Activated T-cell treated with anti-CD3 and anti-CD28 coated beads, Interleukin-2, amount 50 U/mL, for 48 hours (primary cell): ENCODE measurements at regions not wholly inside any gene's neighbourhood (a gene's known extent, or its start where the extent isn't known, plus 50 kb on each side); places are given as distances from the start of the nearest gene placed in this dataset.
"Not testable (repeated sequence)": the region's sequence is repeated elsewhere in the genome, so short reads cannot be mapped to it uniquely, and the experiment has no call there.

Experiments
- DNase-seq, 2 experiments: peaks; one replicate each; pipeline ENCODE4 v3.0.0-alpha.2; 2020

GRCh38 chr15:91625506-91625905 is 228.0 kb upstream of the SLCO3A1 start:
- no peak for DNase-seq

DNA sequence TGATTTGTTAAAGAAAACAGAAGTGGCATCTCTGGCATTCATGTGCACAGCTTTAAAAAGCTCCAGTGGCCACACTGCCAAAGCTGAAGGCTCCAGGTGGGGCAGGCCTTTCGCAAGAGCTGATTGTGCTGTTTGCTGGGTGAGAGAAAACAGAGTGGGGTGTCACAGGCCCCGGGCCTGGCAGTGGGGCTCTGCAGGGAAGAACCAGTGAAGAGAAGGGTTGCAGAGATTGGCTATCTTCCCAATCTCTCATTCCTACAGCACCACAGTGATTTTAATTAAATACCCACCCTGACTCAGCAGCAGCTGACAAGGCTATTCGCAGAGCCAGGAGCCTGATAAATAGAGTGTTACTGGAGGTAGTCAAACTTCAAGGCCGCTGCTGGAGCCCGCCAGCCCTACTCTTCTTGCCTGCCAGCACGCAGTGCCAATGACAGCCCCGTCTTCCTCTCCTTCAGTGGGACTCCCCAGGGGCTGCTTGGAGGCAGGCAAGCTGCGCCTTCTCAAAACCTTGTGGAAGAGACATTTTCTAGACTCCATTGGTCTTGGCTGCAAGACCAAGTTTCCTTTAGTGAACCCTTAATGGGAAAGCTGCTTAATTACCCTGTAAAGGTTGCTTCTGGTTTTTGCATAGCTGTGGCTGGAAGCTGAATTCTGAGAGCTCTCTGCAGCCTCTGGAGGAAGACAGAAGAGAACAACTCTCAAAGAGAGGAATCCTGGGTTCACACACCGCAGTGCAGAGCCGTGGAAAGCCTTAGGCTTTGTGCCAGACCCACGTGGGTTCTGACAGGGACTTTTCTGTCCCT is 225.8 kb upstream of the SLCO3A1 start:
- no peak for DNase-seq

GRCh38 chr15:91630090-91630489 is 223.4 kb upstream of the SLCO3A1 start:
- DNase-seq, result no peak

- no peak for DNase-seq
Measured at GRCh38 chr15:91632176-91632575, 221.3 kb upstream of the SLCO3A1 start.

GRCh38 chr15:91632981-91633380 is 220.5 kb upstream of the SLCO3A1 start:
- no peak for DNase-seq

DNA sequence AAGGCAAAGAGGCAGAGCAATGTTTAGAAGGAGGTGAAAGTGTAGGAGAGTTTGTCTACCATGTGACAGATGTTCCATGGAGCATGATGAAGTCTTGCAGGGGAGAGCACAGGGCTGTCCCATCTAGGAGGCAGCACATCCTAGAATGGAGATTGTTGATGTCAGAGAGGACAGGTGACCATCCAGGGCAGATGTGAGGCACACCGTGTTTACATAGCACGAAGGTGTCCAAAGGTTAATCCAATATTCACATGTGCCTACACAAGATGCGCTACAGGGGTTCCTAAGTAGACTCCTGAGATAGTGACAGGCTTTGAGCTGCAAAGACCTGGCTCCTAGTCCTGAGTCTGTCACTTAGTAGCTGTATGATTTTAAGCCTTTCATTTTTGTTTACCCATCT is 219.3 kb upstream of the SLCO3A1 start:
- DNase-seq, result no peak

- DNase-seq, result no peak
Measured at GRCh38 chr15:91635080-91635479, 218.4 kb upstream of the SLCO3A1 start.

DNA sequence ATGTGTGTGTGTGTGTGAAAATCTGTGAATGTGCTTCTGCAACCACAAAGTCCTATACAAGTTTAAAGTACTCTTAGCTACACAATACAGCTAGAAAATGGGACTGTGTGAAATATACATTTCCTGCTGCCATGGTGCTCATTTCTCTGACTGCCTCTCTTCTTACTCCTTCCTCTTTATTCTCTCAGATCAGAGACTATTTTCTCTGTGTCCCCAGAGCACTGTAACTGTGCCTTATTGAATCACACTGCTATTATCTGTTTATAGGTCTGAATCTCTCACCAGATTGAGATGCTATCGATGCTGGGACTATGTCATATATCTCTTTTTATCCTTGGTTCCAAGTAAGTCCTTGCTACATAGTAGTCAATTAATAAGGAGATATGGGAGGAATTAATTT is 217.9 kb upstream of the SLCO3A1 start:
- DNase-seq, result no peak

DNA sequence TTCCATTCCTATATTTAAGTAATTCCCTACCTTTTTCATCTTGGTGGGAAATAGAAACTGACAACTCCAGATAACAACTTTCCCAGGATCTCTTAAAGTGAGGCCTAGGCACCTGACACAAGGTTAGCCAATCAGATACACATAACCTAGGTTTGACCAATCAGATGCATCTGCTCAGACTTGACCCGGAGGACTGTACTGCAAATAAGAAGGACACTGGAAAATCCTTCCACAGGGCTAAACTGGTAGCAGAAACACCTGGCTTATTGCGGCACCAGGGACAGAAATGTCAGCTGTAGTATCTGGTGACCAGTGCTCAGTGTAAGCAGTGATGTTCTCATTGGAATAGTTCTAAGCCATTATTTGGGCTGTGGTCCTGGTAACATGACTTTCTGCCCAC is 204.5 kb upstream of the SLCO3A1 start:
- no peak for DNase-seq

- no peak for DNase-seq
Measured at GRCh38 chr15:91649831-91650321, 203.6 kb upstream of the SLCO3A1 start.

DNA sequence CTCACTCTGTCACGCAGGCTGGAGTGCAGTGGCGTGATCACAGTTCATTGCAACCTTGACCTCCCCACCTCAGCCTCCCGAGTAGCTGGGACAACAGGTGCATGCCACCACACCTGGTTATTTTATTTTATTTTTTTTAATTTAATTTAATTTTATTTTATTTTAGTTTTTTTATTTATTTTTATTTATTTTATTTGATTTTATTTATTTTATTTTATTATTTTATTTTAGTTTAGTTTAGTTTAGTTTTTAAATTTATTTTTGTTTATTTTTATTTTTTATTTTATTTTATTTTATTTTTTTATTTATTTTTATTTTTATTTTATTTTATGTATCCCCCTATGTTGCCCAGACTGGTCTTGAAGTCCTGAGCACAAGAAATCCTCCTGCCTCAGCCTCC is 202.3 kb upstream of the SLCO3A1 start:
- no peak for DNase-seq

DNA sequence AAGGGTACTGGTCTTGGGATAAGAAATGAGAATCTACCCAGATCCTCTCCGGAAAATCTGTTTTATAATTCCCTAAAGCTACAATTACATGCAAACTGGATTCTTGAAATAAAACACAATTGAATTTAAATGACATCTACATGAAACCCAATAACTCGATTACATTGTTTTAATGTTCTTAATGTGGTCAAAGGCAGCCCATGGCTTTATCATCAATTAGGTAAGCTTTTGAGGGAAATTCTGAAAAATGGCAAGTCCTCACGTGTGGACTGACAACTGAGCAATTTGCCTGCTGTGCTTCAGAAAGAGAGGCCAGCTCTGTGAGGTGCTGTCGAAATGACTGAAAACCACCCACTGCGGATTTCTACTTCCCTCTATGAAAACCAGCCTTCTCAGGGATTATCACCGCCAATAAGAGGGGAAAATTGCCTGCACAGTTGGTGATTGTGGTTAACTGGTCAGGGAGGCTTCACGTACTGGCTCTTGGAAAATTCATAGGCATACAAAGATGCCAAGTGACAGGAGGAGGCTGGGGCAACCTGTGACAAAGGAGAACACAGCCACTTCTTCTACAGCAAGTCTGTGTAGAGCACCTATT is 200.8 kb upstream of the SLCO3A1 start:
- no peak for DNase-seq

DNA sequence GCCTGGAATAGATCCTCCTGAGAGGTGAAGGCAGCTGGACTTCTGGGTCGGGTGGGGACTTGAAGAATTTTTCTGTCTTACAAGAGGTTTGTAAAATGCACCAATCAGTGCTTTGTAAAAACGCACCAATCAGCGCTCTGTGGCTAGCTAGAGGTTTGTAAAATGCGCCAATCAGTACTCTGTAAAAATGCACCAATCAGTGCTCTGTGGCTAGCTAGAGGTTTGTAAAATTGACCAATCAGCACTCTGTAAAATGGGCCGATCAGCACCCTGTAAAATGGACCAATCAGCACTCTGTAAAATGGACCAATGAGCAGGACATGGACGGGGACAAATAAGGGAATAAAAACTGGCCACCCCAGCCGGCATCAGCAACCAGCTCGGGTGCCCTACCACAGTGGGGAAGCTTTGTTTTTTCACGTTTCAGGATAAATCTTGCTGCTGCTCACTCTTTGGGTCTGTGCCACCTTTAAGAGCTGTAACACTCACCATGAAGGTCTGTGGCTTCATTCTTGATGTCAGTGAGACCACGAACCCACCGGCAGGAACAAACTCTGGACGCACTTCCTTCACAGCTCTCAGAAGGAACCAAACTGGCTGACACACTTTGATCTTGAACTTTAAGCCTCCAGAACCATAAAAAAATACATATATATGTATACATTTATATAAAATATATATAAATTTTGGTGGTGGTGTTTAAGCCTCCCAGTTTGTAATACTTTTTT is 197.8 kb upstream of the SLCO3A1 start:
- not testable (repeated sequence) for DNase-seq

DNA sequence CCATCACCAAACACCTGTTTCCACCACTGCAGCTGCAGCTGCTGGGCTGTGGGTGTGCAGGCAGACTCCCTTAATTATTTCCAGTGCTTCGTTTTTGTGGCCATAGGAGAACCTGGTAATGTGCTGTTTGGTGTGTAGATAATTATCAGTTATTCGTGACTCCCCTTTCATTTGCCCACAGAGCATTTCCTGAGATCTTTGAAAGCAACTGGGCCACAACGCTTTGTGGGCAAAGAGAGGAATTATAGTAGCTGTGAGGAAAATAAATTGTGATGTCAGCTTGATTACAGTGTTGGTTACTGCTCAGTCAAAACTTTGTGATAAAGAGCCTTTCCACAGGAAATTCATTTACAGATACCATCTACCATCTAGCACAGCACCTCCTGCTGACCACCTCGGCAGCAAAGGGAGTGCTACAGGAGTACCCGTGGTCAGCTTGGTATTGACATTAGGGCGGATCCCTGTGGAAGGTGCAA is 193.3 kb upstream of the SLCO3A1 start:
- no peak for DNase-seq

- DNase-seq, result no peak
Measured at GRCh38 chr15:91664224-91664836, 189.2 kb upstream of the SLCO3A1 start.

DNA sequence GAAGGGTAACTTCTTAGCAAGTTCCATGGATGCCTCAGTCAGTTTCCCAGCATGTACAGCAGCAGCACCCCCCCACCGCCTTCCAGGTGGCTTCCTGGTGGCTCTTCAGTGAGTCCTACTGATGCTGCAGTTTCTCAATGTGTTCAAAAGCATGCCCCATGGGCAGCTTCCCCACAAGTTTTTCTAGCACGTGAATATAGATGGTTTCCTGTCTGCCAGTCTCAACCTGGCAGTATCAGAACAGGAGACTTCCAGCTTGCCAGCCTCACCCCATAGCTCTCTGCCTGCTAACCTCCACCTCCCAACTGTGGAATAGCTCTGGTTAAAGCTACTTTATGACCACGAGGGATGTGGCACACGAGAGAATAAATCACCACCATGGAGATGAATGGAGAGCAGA is 188.3 kb upstream of the SLCO3A1 start:
- DNase-seq, result no peak

GRCh38 chr15:91668370-91668769 is 185.1 kb upstream of the SLCO3A1 start:
- no peak for DNase-seq

- no peak for DNase-seq
Measured at GRCh38 chr15:91670108-91670507, 183.4 kb upstream of the SLCO3A1 start.

- no peak for DNase-seq
Measured at GRCh38 chr15:91678003-91678402, 175.5 kb upstream of the SLCO3A1 start.

DNA sequence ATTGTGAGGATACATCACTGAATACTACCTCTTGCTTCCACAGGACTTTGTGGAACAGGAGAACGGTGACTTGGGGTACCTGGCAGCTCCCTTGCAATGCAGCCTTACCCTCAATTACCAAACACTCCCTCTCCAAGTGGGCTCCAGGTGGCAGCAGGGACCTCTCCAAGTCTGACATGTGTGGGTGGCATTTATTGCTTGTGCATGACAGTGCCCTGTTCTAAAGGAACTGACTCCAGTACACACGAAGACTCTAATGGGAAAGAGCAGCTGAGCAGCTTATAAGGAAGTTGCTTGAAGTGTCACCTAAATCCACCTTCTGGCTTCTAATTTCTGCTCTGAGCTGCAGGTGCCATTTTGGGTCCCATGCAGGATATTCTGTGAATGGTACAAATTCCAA is 174.1 kb upstream of the SLCO3A1 start:
- no peak for DNase-seq

DNA sequence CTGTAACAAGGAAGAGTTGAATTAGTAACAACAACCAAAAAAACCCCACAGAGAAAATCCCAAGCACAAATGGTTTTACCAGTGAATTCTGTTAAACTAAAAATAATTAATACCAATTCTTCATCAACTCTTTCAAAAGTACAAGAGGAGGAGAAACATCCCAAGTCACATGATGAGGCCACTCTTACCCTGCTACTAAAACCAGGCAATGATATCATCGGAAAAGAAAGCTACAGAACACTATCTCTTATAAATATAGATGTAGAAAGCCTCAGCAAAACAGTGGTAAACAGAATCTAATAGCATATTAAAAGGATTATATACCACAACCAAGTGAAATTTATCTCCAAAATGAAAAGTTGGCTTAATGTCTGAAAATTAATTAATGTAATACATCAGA is 168.1 kb upstream of the SLCO3A1 start:
- no peak for DNase-seq

- no peak for DNase-seq
Measured at GRCh38 chr15:91688811-91689210, 164.7 kb upstream of the SLCO3A1 start.

DNA sequence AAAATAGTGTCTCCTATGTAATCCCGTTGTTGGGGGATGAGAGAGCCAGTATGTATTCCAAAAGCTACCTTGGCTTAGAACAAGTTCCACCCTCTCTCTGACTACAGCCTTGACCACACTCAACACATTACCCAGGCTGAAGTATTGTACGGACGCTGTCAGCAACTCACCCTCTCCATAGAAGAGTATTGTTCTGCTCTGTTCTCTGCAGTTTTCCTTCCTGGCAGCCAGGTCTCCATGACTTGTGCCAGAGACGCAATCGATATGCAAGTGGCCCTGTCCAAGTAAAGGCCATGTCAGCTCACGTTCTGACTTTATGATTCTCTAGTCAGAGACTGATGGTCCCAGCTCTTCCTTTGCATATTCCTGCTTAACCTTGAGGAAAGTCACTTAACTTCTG is 164.1 kb upstream of the SLCO3A1 start:
- DNase-seq, result no peak
